Hepatocyte (in vitro differentiated cells): ENCODE measurements at regions not wholly inside any gene's neighbourhood (a gene's known extent, or its start where the extent isn't known, plus 50 kb on each side); places are given as distances from the start of the nearest gene placed in this dataset.

ENCODE experiments used
- EZH2 ChIP-seq: fragments of 200-600 bp; sonication (generic); IDR thresholded peaks from 2 replicates; pipeline ENCODE4 v1.6.1; 2016; ENCODE audit warnings: antibody characterized with exemption, mild to moderate bottlenecking, borderline replicate concordance
- TF ChIP-seq, protein P1 (sequence below): fragments of 200-600 bp; sonication (generic); IDR thresholded peaks from 2 replicates; pipeline ENCODE4 v1.5.1; 2016; ENCODE audit warnings: antibody characterized with exemption, mild to moderate bottlenecking; ENCODE audit not compliant: poor library complexity

GRCh38 chr2:114175507-114175906, 266.9 kb upstream of the DPP10 start:
- TF ChIP-seq, protein P1, sequence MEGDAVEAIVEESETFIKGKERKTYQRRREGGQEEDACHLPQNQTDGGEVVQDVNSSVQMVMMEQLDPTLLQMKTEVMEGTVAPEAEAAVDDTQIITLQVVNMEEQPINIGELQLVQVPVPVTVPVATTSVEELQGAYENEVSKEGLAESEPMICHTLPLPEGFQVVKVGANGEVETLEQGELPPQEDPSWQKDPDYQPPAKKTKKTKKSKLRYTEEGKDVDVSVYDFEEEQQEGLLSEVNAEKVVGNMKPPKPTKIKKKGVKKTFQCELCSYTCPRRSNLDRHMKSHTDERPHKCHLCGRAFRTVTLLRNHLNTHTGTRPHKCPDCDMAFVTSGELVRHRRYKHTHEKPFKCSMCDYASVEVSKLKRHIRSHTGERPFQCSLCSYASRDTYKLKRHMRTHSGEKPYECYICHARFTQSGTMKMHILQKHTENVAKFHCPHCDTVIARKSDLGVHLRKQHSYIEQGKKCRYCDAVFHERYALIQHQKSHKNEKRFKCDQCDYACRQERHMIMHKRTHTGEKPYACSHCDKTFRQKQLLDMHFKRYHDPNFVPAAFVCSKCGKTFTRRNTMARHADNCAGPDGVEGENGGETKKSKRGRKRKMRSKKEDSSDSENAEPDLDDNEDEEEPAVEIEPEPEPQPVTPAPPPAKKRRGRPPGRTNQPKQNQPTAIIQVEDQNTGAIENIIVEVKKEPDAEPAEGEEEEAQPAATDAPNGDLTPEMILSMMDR, result no peak
- no peak for TF ChIP-seq EZH2
